Adrenal gland (tissue), 9 donors: ENCODE measurements at regions not wholly inside any gene's neighbourhood (a gene's known extent, or its start where the extent isn't known, plus 50 kb on each side); places are given as distances from the start of the nearest gene placed in this dataset.

Source experiments
- DNase-seq, 7 donors: peaks; one replicate each; pipeline ENCODE4 v3.0.0-alpha.2; 2019 to 2020
- H3K27ac ChIP-seq, 5 donors: fragments of 200-600 bp; sonication (generic) in 4 of 5; 1 replicate in 3 of 5; 2 replicates in 2 of 5; pipeline versions ENCODE4 v1.5.1 to v1.8.0; 2016 to 2020; ENCODE audit warnings: mild to moderate bottlenecking in 1 of 5
- H3K27me3 ChIP-seq: fragments of 200-600 bp; 2 replicates; pipeline ENCODE4 v1.8.0; 2021
- H3K36me3 ChIP-seq, 2 donors: fragments of 200-600 bp; replicated peaks in 1 of 2; 1 replicate in 1 of 2; 2 replicates in 1 of 2; pipeline versions ENCODE4 v1.5.1 to v1.8.0; 2018 to 2022
- H3K4me1 ChIP-seq, 2 donors: fragments of 200-600 bp; replicated peaks in 1 of 2; 1 replicate in 1 of 2; 2 replicates in 1 of 2; pipeline versions ENCODE4 v1.5.1 to v1.8.0; 2018 to 2021
- H3K4me3 ChIP-seq, 4 donors: fragments of 200-600 bp; sonication (generic) in 3 of 4; one replicate each; pipeline ENCODE4 v1.5.1; 2016 to 2018
- H3K9me3 ChIP-seq, 3 donors: fragments of 200-600 bp; sonication (generic) in 1 of 3; replicated peaks in 1 of 3; 1 replicate in 2 of 3; 2 replicates in 1 of 3; pipeline versions ENCODE4 v1.5.1 to v1.8.0; 2016 to 2021
- CTCF ChIP-seq, 6 experiments: fragments of 450-650 bp in 4 of 6; fragments of 200-600 bp in 2 of 6; sonication (generic) in 1 of 6; IDR thresholded peaks; 1 replicate in 5 of 6; 2 replicates in 1 of 6; pipeline versions ENCODE4 v1.5.1 to v1.8.0; 2016 to 2021; ENCODE audit warnings: antibody characterized with exemption in 6 of 6, mild to moderate bottlenecking in 2 of 6, moderate library complexity in 1 of 6
- POLR2A ChIP-seq, 2 donors: fragments of 450-650 bp; IDR thresholded peaks; one replicate each; pipeline ENCODE4 v1.6.1; 2017; ENCODE audit warnings: antibody characterized with exemption in 2 of 2, mild to moderate bottlenecking in 2 of 2, moderate library complexity in 1 of 2
- WGBS, 4 donors: extraction: QIAGEN DNeasy Blood & Tissue Kit in 2 of 4; methylation state at CpG; one replicate each; pipeline versions ENCODE4 v1.1.5 to v1.1.7; 2013 to 2017; 5-methylcytosine and 5-hydroxymethylcytosine counted together
- intact Hi-C, 2 donors: fragments of 100-400 bp; cut with DNase I; formaldehyde crosslinking; loops; one replicate each; pipeline versions ENCODE4 v1.14.1 to v1.15.0; 2022 to 2023
- donor health status: healthy with polysubstance abuse.
- donor health status: Bipolar disorder and iron deficiency.
- donor health status: DM: yes; HTN: yes; CAD: no.
- donor health status: DM: no; HTN: no; CAD: no.
- donor health status: DM: no; HTN: no; CAD: no.

GRCh38 chr6:19036196-19036555 lies 649.0 kb downstream of the RNF144B start:
- Histone ChIP-seq H3K4me3 (no peak overlapping the region), H3K27ac (no peak overlapping the region), H3K36me3 (no peaks in the 10 kb centered on the region), H3K4me1 (no peaks in the 10 kb centered on the region), H3K9me3 (no peaks in the 10 kb centered on the region), H3K27me3 (no peaks in the 10 kb centered on the region)
- TF ChIP-seq POLR2A (IDR thresholded peaks at IDR 0.05) (no peak), CTCF (IDR thresholded peaks at IDR 0.05) (no peak)
- WGBS, 4 donors = 68 to 82% (median 70%) methylated on average over 2 of the region's 2 CpGs
- intact Hi-C loops = no loop called here
- DNase-seq = no peak

GRCh38 chr6:19037607-19038006 lies 650.5 kb downstream of the RNF144B start:
- Histone ChIP-seq H3K4me1 (no peaks in the 10 kb centered on the region), H3K27ac (no peak overlapping the region)

GRCh38 chr6:19039287-19039686 lies 652.1 kb downstream of the RNF144B start:
- intact Hi-C loops = no loop called here
- no peak for DNase-seq
- TF ChIP-seq CTCF (IDR thresholded peaks at IDR 0.05) (no peak), POLR2A (IDR thresholded peaks at IDR 0.05) (no peak)
- H3K27ac ChIP-seq = no peak overlapping the region
- H3K9me3 ChIP-seq = no peaks in the 10 kb centered on the region
- no peaks in the 10 kb centered on the region for H3K4me1 ChIP-seq
- H3K36me3 ChIP-seq = no peaks in the 10 kb centered on the region
- no peak overlapping the region for H3K4me3 ChIP-seq
- H3K27me3 ChIP-seq = no peaks in the 10 kb centered on the region

More at GRCh38 chr6:19037607-19038006, 650.5 kb downstream of the RNF144B start:
- intact Hi-C loops = no loop called here
- DNase-seq = no peak
- Histone ChIP-seq H3K27me3 (no peaks in the 10 kb centered on the region), H3K36me3 (no peaks in the 10 kb centered on the region), H3K9me3 (no peaks in the 10 kb centered on the region), H3K4me3 (no peak overlapping the region)
- TF ChIP-seq CTCF (IDR thresholded peaks at IDR 0.05) (no peak), POLR2A (IDR thresholded peaks at IDR 0.05) (no peak)
- WGBS, 4 donors = 81 to 92% (median 87%) methylated on average over 4 of the region's 4 CpGs

- Histone ChIP-seq H3K27ac (no peak overlapping the region), H3K4me1 (no peaks in the 10 kb centered on the region), H3K36me3 (no peaks in the 10 kb centered on the region), H3K9me3 (no peaks in the 10 kb centered on the region), H3K27me3 (no peaks in the 10 kb centered on the region), H3K4me3 (no peak overlapping the region)
- WGBS, 4 donors = 73 to 86% (median 76%) methylated on average over 6 of the region's 6 CpGs
- TF ChIP-seq CTCF (IDR thresholded peaks at IDR 0.05) = no peak
- no peak for TF ChIP-seq POLR2A (IDR thresholded peaks at IDR 0.05)
- DNase-seq = no peak
- intact Hi-C loops = no loop called here
Measured at GRCh38 chr6:19041906-19042305, 654.8 kb downstream of the RNF144B start.
